Stimulated activated CD8-positive, alpha-beta memory T cell treated with anti-CD3 and anti-CD28 coated beads, Interleukin-15, amount 100 ng/mL, for 48 hours (primary cell): ENCODE measurements at regions not wholly inside any gene's neighbourhood (a gene's known extent, or its start where the extent isn't known, plus 50 kb on each side); places are given as distances from the start of the nearest gene placed in this dataset.

Experiments used
- DNase-seq, 2 donors: peaks; one replicate each; pipeline ENCODE4 v3.0.0-alpha.2; 2020; ENCODE audit warnings: low read depth in 2 of 2

DNA sequence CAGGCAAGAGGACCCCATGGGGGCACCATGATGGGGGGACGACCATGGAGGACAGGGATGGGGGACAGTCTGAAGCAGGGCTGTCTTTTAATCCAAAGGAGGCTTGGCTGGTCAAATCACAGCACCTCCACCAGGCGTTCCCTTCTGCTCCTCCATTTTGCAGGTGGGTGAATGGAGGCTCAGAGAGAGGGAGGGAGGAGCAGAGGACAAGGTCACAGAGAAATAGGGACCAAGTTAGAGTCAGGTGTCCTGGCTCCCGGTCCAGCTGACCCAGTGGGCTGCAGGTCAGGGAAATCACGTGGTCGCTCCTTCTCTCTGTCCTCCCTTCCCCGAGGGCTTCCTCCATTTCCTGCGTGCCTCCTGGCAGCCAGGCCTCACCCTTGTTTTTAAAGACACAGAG is 156.4 kb upstream of the SMIM23 start:
- DNase-seq: no peak

DNA sequence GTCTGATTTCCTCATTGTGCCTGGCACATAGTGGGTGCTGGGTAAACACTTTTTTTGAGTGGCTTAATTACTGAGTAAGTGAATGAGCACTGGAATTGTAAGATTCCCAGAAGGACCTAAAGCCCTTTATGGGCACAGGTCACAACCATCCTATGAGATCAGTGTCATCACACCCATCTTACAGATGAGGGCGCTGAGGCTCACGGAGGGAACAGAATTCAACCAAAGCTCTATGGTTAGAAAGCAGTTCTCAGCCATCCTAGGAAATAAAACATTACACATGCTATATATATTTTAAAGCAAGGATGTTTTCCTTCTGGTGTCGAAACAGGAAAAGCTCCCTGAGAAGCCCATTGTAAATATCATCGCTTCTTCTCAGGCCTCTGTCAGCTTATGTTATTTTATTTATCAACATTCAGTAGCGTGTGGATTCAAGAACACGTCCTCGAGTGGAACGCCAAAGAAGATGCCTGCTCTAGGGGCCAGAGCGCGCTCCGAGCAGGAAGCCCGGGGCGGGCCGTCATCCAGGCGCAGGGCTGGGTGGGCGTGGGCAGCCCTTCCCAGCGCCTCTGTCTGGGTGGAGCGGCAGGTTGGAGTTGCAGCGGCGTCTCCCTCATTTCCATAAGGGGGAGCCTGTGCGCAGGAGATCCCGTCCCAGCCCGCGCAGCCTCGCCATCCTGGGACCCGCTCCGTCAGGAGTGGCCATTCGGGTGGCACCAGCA is 155.8 kb upstream of the SMIM23 start:
- DNase-seq: peak in 1 of 2 donors; percentile 4

DNA sequence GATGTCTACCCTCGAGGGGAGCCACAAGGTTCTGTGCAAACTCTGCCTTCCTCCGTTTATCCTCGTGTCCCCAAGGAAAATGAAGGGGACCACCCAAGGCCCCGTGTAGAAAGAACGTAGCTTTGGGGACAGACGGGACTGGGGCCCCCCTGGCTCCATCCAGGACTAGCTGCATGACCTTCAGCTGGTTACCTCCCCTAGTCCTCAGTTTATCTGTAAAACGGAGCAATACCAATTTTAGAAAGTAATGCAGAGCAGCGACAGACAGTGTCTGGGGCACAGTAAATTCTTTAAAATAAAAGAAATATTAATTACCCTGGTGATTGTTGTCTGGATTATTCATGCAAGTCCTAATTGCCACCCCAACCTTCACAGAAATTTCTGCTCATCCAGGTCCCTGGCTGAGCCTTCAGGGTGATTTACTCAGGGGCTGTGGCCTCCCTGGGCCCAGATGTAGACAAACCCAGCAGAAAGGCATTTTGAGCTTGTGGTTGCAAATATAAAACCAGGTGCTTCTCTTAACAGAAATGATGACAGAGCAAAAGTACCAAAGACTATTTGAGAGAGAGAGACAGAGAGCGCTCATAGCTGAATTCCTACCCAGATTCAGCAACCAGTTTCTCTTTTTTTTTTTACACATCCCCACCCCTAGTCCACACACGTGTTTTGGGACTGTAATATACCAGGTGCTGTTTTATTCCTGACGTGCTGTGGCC is 155.1 kb upstream of the SMIM23 start:
- no peak for DNase-seq

DNA sequence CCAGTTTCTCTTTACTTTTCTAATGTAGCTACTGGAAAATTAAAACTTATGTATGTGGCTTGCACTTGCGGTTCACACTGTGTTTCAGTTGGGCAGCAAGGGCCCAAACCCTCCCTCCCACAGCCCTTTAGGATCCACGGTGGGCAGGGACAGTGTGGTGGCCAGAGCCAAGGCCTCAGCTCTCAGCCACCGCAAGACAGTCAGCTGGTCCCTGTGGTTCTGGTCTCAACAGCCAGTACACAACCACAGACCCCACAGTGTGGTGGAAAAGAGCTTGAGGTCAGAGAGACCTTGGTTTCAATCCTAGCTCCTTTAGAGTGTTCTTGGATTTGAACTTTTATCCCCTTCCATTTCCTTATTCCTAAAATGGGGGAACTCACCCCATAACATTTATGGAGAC is 153.0 kb upstream of the SMIM23 start:
- DNase-seq: no peak

DNA sequence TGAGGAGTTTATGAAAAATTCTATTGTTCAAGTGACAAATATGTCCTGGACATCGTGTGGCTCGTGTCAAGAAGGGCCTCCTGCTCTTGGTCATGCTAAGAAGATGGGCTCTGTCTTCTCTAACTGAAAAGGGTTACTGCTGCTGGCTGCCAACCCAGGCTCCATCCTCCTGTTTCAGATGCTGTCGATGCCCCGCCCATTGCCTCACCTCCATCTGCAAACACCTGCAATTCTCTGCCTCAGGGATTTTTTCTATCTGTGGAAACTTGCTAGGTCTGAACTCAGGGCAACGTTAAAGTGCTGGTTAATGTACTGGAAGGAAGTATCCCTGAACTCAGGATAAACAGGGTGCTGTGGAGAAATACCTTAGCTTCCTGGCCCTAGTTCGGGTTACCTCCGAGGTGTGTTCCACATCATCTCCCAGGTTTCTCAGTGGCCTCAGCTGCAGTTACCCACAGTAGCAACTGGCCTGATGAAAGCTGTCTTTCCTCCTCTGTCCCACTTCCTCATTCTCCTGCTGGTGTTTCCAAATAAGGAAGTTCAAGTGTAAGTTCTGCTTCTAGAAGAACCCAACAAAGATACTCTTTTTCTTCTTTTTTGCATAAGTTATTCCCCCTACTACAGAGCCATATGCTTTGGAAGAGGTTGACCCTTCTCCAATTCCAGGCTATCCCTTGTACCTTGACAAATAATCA is 151.7 kb upstream of the SMIM23 start:
- DNase-seq: no peak

DNA sequence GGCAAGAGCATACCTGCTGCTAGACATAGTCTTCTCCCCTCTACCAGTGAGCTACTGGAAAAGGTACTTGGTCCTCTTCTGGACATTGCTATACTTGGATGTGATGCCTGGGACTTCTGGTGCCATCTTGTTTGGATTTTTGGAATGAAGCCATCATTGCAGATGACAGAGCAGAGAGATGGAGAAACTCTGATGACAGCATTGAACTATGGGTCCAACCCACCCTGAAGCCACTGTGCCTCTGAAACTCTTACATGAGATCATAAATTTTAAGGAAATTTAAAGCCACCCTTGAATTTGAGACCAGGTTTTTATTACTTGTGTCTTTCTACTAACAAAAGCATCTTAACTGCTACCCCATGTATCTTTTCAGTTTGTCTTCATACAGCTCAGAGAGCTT is 151.1 kb upstream of the SMIM23 start:
- DNase-seq: no peak

DNA sequence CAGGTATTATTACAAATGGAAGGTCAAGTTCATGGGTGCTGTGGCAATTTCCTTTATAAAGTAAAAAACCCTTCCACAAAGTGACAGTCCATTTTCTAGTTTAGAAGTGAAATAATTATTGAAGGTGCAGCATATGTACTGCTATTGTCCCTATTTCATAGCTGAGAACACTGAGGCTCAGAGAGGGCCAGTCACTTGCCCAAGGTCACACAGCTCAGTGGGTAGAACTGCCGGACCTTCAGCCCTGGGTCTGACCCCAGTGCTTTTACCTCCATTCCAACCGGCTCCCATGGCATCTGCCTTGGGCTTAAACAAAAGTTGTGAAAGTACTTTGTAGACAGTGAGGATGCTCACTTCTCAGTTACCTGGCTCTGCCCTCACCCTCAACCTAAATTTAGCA is 150.6 kb upstream of the SMIM23 start:
- DNase-seq: no peak

DNA sequence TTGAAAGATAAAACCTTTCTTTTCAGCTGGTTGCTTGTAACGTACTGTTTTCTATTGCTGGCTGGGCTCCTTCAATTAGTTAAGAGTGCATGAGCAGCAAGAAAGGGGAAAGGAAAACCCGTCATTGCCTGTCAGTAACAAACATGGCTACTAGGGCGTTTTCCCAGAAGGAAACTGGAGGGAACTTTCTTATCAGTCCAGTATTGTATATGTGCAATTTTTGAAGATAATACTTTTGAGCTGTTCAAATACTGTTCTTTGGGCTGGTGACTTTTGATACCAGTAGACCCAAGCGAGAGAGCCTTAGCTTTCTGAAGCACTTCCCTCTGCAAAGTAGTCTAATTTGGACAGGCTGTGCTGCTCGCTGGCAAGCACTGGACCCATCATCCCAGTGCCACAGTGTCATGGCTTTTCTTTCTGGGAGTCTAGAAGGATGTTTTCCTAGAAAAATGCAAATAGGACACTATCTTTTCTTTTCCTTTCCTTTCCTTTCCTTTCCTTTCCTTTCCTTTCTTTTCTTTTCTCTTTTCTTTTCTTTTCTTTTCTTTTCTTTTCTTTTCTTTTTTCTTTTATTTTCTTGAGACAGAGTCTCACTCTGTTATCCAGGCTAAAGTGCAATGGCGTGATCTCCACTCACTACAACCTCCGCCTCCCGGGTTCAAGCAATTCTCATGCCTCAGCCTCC is 149.9 kb upstream of the SMIM23 start:
- DNase-seq: no peak

DNA sequence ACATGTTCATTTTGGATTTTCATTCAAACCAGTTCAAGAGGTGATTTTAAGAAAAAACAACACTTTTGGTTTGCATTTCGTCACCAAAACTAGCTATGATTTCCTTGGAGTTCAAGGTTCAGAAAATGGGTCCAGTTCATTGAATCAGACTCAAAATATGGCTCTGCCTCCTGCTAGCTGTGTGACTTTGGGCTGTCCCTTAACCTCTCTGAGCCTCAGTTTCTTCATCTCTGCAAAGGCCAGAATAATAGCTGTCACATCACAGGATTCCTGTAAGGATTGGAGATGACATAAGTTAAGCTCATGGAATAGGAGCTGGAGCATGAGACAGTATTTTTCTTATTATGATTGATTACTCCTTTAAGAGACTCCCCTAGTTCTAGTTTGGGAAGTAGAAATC is 147.8 kb upstream of the SMIM23 start:
- DNase-seq: no peak

DNA sequence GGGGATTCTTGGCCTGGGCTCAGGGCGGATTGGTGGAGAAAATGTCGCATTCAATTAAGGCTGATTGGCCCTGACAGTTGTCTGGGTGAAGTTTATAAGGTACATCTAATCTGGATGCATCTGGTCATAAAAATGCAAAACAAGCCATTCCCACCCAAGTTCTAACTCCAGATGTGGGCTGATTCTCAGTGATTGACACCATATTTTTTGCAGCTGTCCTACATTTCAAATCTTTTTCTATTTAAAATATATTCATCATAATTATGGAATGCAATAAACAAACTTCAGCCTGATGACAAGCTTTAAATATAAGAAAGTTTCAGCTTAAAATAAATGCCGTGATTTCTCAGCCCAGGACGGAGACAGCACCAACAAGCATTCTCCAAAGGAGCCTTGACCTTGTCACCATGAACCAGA is 146.4 kb upstream of the SMIM23 start:
- no peak for DNase-seq

DNA sequence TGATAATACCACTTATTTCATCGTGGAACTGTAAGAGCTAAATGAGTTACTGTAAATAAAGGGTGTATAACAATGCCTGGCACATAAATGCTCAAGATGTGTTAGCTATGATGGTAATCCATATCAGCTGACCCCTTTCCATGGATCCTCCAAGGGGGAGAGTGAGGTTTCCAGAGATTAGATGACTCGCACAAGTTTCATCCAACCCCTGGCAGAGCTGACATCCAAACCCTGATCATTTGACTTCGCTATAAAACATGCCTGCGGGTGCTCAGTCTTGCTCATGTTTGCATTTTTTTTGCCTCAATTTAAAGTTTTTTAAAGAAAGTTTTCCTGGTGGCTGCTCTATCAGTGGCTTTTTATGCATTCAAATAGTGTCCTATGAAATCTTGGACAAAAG is 145.7 kb upstream of the SMIM23 start:
- DNase-seq: no peak

DNA sequence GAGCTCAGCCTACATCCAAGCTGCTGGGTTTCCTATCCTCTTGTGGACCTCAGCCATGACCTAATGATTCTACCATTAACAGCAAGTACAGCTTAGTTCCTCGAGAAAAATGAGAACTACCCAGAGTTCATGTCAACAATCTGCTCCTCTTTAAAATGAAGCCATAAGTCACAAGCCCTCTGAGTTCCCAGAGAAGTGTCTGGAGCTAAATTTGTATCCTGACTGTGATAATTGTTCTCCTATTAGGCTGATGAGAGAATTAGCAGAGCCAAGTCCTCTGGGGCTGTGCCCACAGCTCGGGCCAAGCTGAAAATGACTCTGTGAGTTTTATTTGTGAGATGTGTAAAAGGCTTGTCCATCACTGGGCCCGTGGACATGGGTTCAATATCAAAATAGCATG is 145.1 kb upstream of the SMIM23 start:
- DNase-seq: no peak

DNA sequence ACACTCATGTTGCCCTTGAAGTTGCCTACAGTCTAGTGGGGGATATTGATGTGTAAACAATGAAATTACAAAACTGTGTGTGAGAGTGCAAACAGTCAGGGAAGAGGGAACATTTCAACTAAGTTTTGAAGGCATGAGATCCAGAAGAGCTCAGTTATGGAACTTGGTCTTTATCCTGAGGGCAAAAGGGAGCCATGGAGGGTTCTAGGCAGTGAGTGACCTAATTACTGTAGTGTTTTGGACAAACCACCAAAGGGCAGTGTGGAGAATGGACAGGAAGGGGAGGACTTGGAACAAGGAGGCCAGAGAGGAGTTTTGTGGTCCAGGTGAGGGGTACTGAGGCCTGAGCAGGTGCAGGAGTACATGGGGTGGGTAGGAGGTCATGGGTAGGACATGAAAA is 143.7 kb upstream of the SMIM23 start:
- no peak for DNase-seq

DNA sequence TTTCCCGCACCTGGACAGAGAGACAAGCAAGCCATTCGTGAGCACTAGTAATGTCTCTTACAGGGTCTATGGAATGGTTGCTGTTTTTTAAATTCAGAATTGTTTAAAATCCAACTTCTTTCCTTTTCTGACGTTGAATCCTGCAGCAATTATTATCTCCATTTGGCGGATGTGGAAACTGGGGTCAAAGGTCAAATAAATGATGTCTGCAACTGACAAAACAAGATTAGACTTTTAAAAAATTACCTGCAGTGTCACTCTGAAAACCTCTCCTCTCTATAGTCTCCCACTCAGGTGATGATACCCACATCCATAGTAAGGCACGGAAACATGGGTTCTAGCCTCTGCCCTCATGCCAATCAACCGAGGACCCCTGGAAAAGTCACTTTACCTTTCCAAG is 142.7 kb upstream of the SMIM23 start:
- DNase-seq: no peak

DNA sequence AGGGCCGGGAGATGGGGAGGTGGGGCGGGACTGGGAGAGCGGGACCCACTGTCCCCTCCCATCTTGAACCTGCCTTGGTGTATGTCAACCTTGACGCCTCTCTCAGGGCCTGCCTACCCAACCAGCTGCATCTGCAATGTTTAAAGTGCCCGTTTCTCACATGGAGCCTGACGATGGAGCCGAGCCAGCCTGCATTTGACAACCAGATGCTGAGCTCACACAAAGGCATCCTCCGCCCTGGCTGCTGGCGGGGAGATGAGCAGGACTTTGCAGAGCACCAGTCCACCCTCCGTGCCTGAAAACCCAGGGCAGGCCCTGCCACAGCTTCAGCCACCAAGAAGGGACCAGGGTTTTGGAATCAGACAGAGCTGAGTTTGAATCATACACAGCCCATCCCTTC is 141.1 kb upstream of the SMIM23 start:
- DNase-seq: no peak

DNA sequence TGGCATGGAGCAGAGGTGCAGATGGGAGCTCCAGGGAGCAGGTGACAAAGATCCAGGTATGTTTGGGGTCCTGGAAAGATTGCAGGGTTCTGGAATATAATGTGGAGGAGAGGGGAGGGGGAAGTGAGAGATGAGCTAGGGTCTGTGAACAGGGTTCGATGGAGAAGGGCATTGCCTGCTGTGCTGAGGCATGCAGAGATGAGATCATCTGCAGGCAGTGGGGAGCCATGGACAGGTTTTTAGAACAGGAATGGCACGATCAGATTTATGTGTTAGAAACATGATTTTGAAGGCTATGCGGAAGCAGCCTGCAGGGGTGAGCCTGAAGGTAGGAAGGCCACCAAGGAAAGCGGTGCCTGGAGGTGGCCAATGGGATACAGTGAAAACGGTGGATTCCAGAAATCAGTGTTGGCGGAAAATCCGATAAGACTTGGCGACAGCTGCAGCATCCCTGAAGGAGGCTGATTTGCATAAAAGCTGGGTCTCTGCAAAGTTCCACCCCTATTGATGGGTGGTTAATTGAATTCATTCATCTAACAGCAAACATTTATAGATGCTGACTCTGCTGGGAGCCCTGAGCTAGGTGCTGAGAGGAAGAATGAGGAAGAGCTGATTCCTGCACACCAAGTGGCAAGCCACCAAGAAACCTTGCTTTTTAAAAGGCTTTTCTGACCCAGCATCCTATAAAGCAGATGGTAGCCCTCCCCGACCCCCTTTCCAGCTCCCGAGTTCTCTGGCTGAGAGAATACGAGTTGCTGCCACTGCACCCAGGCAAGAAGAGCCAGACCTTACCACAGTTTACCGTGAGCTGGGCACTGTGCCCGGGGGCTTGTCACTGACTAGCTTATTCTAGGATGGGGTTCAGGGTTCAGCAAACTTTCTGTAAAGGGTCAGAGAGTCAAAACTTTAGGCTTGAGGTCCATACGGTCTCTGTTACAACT is 139.2 kb upstream of the SMIM23 start:
- no peak for DNase-seq

DNA sequence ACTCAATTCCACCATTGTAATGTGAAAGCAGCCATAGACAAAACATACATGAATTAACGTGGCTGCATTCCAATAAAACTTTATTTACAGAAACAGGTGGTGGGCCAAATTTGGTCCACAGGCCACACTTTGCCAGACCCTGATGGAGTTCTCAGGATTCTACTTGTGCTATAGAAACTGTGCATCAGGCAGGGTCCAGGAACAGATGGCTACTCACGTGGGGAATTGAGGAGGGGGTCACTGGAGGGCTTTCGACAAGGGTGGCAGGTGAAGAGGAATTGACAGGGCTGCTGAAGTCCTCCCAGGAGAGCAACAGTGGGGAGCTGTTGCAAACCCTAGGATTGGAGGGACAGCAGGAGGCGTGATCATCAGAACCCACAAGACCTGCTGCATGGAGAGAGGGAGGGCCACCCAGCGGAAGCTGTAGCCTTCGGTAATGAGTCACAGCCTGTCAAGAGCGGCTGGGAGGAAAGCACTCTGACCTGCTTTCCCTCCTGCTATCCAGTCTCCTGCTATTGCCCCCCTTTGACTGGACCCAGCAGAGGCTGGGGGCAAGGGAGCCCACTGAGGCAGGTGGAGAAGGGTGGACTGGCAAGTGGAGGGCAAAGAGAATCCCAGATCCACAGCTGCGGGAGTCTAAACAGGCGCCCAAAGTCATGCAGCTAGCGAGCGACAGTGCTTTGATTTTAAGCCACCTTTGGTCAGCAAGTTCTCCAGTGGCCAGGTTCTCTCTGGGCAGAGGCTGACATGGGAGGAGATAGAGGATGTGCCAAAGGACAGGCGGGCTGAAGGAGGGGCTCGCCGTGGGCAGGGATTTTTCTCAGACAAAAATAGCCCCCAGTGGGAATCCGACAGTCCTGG is 138.3 kb upstream of the SMIM23 start:
- DNase-seq: no peak

DNA sequence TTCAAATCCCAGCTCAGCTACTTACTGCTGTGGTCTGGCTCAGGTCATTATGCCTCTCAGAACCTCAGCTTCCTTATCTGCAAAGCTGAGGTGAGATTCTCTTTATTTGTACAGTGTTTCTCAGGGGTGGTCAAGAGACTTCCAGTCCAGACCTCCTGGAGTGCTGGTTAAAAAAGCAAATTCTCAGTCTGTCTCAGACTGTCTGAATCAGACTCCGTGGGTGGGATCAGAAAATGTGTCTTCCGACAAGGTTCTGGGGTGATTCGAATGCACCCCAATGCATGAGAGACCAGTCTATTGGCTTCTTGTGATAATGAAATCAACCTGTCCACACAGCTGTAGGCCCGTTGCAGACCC is 137.7 kb upstream of the SMIM23 start:
- DNase-seq: no peak

DNA sequence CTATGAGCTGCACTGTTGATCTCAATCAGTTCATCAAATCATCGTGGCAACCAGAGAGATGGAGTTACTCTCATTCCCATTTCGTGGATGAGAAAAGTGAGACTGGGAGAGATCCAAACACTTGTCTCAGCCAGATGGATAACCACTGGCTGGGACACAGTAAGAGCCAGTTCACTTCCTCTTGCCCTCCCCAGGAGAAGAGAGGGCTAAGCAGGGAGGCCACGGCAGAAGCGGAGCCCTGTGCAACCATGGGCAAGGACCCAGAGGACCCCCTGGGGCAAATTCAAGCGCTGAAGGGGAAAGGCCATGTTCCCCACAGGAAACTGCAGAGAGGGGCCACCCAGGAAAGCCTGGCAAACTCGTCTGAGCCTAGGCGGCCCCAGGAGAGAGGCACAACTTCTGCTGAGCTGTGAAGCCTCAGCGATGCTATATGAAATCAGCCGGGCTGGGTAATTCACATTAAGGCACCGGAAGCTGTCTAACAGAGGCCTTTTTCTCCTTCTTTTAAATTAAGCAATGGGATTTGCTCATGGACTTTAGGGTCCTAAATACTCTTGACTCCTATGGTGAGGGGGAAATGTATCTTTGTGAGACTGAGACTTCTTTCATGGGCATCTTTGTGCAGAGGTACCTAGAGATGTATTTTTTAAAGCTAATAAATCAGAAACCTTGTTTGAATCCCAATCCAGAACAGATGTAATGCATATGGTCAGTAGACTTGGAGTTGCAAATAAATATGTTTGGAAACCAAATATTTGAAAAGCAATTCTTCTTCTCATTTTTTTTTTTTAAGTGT is 137.1 kb upstream of the SMIM23 start:
- no peak for DNase-seq

DNA sequence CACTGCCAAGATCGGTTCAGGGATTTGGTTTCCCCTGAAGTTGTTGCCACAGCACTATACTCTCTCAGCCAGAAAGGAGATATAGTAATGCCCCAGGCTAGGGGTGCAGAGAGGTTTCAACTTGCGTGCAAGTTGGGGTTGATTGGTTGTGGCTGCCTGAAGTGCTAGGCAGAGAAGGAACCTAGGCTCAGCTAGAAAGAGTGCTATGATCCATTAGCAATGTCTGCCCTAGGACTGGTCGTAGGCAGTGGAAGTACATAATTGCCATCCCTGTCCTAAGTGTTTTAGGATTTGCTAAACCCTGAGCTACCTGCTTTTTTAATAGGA is 136.6 kb upstream of the SMIM23 start:
- DNase-seq: no peak
